ENCODE measurements at regions not wholly inside any gene's neighbourhood (a gene's known extent, or its start where the extent isn't known, plus 50 kb on each side); places are given as distances from the start of the nearest gene placed in this dataset.

- DNase-seq (ENCODE audit: low spot score), result no peak
- ChIA-PET POLR2A (ENCODE audit: low non-redundant PET) (no interaction called here), CTCF (no interaction called here)
- no peak overlapping the region for H3K4me3 ChIP-seq (ENCODE audit: low read depth, low read length, poor library complexity, severe bottlenecking)
- H3K9me3 ChIP-seq (ENCODE audit: low read depth, low read length, poor library complexity, severe bottlenecking), result no peaks in the 10 kb centered on the region
- no peaks in the 10 kb centered on the region for H3K27me3 ChIP-seq (replicated peaks; ENCODE audit: insufficient read depth, low read depth, low read length, poor library complexity)
- peak overlapping the region; percentile 4 for H3K27ac ChIP-seq (ENCODE audit: low read depth, low read length, poor library complexity, severe bottlenecking)
- BruUV-seq (replicated peaks), result no TSS peak
- TF ChIP-seq CTCF (conservative IDR thresholded peaks at IDR 0.05; ENCODE audit: low read depth, low read length) (no peak), EZH2 (IDR thresholded peaks at IDR 0.05; ENCODE audit: borderline replicate concordance, low read depth, low read length, poor library complexity, severe bottlenecking) (no peak)
- H3K36me3 ChIP-seq (ENCODE audit: insufficient read depth, low read length, poor library complexity, severe bottlenecking), result no peaks in the 10 kb centered on the region
- intact Hi-C loops (cut with micrococcal nuclease; ENCODE audit: unreplicated experiment), result no loop called here
- peaks cover 10% of the 10 kb centered on the region for H3K4me1 ChIP-seq (ENCODE audit: insufficient read depth, low read length, poor library complexity, severe bottlenecking)
Observed at GRCh38 chr2:146939991-146940685, 904.7 kb upstream of the ACVR2A start.

- H3K27ac ChIP-seq (ENCODE audit: low read depth, low read length, poor library complexity, severe bottlenecking), result no peak overlapping the region
- TF ChIP-seq CTCF (conservative IDR thresholded peaks at IDR 0.05; ENCODE audit: low read depth, low read length) (no peak), EZH2 (IDR thresholded peaks at IDR 0.05; ENCODE audit: borderline replicate concordance, low read depth, low read length, poor library complexity, severe bottlenecking) (no peak)
- ChIA-PET CTCF (no interaction called here), POLR2A (ENCODE audit: low non-redundant PET) (no interaction called here)
- BruUV-seq (replicated peaks), result no TSS peak
- H3K9me3 ChIP-seq (ENCODE audit: low read depth, low read length, poor library complexity, severe bottlenecking), result no peaks in the 10 kb centered on the region
- no peaks in the 10 kb centered on the region for H3K36me3 ChIP-seq (ENCODE audit: insufficient read depth, low read length, poor library complexity, severe bottlenecking)
- intact Hi-C loops (cut with micrococcal nuclease; ENCODE audit: unreplicated experiment), result no loop called here
- H3K4me3 ChIP-seq (ENCODE audit: low read depth, low read length, poor library complexity, severe bottlenecking), result no peak overlapping the region
- no peak for DNase-seq (ENCODE audit: low spot score)
- H3K4me1 ChIP-seq (ENCODE audit: insufficient read depth, low read length, poor library complexity, severe bottlenecking), result peaks cover 5% of the 10 kb centered on the region
- no peaks in the 10 kb centered on the region for H3K27me3 ChIP-seq (replicated peaks; ENCODE audit: insufficient read depth, low read depth, low read length, poor library complexity)
Observed at GRCh38 chr2:146934921-146935320, 909.9 kb upstream of the ACVR2A start.

- POLR2A ChIA-PET (ENCODE audit: low non-redundant PET), result no interaction called here
Observed at GRCh38 chr2:146931109-146931508, 913.7 kb upstream of the ACVR2A start.

More at GRCh38 chr2:146931109-146931508, 913.7 kb upstream of the ACVR2A start:
- Histone ChIP-seq H3K36me3 (ENCODE audit: insufficient read depth, low read length, poor library complexity, severe bottlenecking) (no peaks in the 10 kb centered on the region), H3K9me3 (ENCODE audit: low read depth, low read length, poor library complexity, severe bottlenecking) (no peaks in the 10 kb centered on the region), H3K4me1 (ENCODE audit: insufficient read depth, low read length, poor library complexity, severe bottlenecking) (no peaks in the 10 kb centered on the region), H3K4me3 (ENCODE audit: low read depth, low read length, poor library complexity, severe bottlenecking) (no peak overlapping the region), H3K27me3 (replicated peaks; ENCODE audit: insufficient read depth, low read depth, low read length, poor library complexity) (no peaks in the 10 kb centered on the region), H3K27ac (ENCODE audit: low read depth, low read length, poor library complexity, severe bottlenecking) (no peak overlapping the region)
- intact Hi-C loops (cut with micrococcal nuclease; ENCODE audit: unreplicated experiment), result no loop called here
- DNase-seq (ENCODE audit: low spot score), result no peak
- TF ChIP-seq CTCF (conservative IDR thresholded peaks at IDR 0.05; ENCODE audit: low read depth, low read length), result no peak
- no peak for TF ChIP-seq EZH2 (IDR thresholded peaks at IDR 0.05; ENCODE audit: borderline replicate concordance, low read depth, low read length, poor library complexity, severe bottlenecking)
- no TSS peak for BruUV-seq (replicated peaks)
- CTCF ChIA-PET, result no interaction called here
